Panc1 (cell line): ENCODE measurements at regions not wholly inside any gene's neighbourhood (a gene's known extent, or its start where the extent isn't known, plus 50 kb on each side); places are given as distances from the start of the nearest gene placed in this dataset.

Experiments used
- ATAC-seq: fragments of 200-7000 bp; cut with Tn5 transposase; 2 replicates; pipeline ENCODE4 v1.9.1; 2020; ENCODE audit warnings: mild to moderate bottlenecking, moderate library complexity
- BruUV-seq: library from RNA; stranded (reverse); fragments of 400-500 nt; replicated peaks from 2 replicates; lab custom pipeline; 2021; lab: Mats Ljungman, UMichigan
- CTCF ChIA-PET: fragments of 300-600 bp; sonication (Branson Sonifier 250); formaldehyde crosslinking; loops from one replicate; lab custom pipeline; 2022; ENCODE audit warnings: antibody characterized with exemption; lab: Charles Lee
- POLR2A ChIA-PET: fragments of 300-600 bp; sonication (Branson Sonifier 250); formaldehyde crosslinking; loops from one replicate; lab custom pipeline; 2022; ENCODE audit warnings: antibody characterized with exemption; lab: Charles Lee
- DNase-seq: peaks from one replicate; pipeline ENCODE4 v3.0.0-alpha.2; 2010; ENCODE audit warnings: low read depth, low spot score
- H3K27ac ChIP-seq: 2 replicates; pipeline ENCODE4 v1.5.1; 2011; ENCODE audit warnings: mild to moderate bottlenecking, low read length, inconsistent platforms
- H3K27me3 ChIP-seq: fragments of 200-500 bp; sonication (Bioruptor generic); 2 replicates; pipeline ENCODE4 v1.6.0; 2014; ENCODE audit warnings: low read length, inconsistent platforms; ENCODE audit not compliant: control insufficient read depth, insufficient read depth
- H3K36me3 ChIP-seq: fragments of 200-500 bp; sonication (Bioruptor generic); 2 replicates; pipeline ENCODE4 v1.5.1; 2014; ENCODE audit warnings: inconsistent platforms, mild to moderate bottlenecking, low read length, moderate library complexity; ENCODE audit not compliant: control insufficient read depth, insufficient read depth
- H3K4me1 ChIP-seq: 2 replicates; pipeline ENCODE4 v1.5.1; 2011; ENCODE audit warnings: inconsistent platforms, mild to moderate bottlenecking, low read length, moderate library complexity; ENCODE audit not compliant: control insufficient read depth, insufficient read depth
- H3K4me3 ChIP-seq, 2 experiments: 2 replicates each; pipeline ENCODE4 v1.5.1; 2011 to 2012; ENCODE audit warnings: low read depth in 2 of 2, low read length in 2 of 2, mild to moderate bottlenecking in 2 of 2, inconsistent platforms in 1 of 2, moderate library complexity in 1 of 2
- H3K9me3 ChIP-seq: fragments of 200-500 bp; sonication (Bioruptor generic); 2 replicates; pipeline ENCODE4 v1.5.1; 2014; ENCODE audit warnings: low read depth, mild to moderate bottlenecking, inconsistent platforms, low read length, moderate library complexity; ENCODE audit not compliant: control insufficient read depth, insufficient read depth
- CTCF ChIP-seq: fragments of 450-650 bp; IDR thresholded peaks from 2 replicates; pipeline ENCODE4 v1.5.1; 2017; ENCODE audit warnings: mild to moderate bottlenecking
- POLR2AphosphoS5 ChIP-seq: IDR thresholded peaks from 2 replicates; pipeline ENCODE4 v1.6.1; 2012; ENCODE audit warnings: mild to moderate bottlenecking, low read depth, low read length, moderate library complexity
- SIN3A ChIP-seq: IDR thresholded peaks from 2 replicates; pipeline ENCODE4 v1.6.1; 2012; ENCODE audit warnings: low read depth, mild to moderate bottlenecking, low read length, moderate library complexity, borderline replicate concordance; ENCODE audit not compliant: insufficient read depth
- TCF7L2 ChIP-seq: IDR thresholded peaks from 2 replicates; pipeline ENCODE4 v1.6.1; 2011; ENCODE audit warnings: mild to moderate bottlenecking, low read depth, low read length, inconsistent platforms
- in situ Hi-C: cut with HindIII; loops from 2 replicates; pipeline ENCODE4 v1.10.0; 2016; ENCODE audit warnings: low sequenced_read_pairs, low pct_unique_long_range_greater_than_20kb
- intact Hi-C: fragments of 100-400 bp; cut with micrococcal nuclease; formaldehyde crosslinking; loops from one replicate; pipeline ENCODE4 v1.10.0; 2022; ENCODE audit not compliant: unreplicated experiment
- TF ChIP-seq, protein P1 (sequence below), 2 experiments: IDR thresholded peaks; 2 replicates each; pipeline ENCODE4 v1.6.1; 2011 to 2012; ENCODE audit warnings: low read depth in 2 of 2, control low read depth in 1 of 2, low read length in 1 of 2, mild to moderate bottlenecking in 1 of 2, moderate library complexity in 1 of 2; ENCODE audit not compliant: insufficient read depth in 1 of 2

DNA sequence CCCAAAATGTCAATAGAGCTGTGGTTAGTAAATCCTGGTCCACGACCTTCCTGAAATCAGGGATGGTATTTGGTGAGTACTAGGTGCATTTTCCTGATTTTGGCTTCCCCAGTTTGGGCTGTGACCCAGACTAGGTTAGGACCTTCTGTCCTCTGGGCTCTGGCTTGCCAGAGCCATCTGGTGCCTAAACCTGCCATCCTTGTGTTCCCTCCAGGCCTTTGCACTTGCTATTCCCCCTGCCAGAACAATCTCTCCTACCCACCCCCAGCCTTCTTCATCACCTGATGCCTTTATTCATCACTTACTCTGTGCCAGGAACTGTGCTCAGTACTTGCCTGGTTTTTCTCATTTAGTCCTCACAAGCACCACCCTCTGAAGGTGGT lies 216.7 kb downstream of the RBM19 start:
- BruUV-seq = no TSS peak
- ATAC-seq = no peak

DNA sequence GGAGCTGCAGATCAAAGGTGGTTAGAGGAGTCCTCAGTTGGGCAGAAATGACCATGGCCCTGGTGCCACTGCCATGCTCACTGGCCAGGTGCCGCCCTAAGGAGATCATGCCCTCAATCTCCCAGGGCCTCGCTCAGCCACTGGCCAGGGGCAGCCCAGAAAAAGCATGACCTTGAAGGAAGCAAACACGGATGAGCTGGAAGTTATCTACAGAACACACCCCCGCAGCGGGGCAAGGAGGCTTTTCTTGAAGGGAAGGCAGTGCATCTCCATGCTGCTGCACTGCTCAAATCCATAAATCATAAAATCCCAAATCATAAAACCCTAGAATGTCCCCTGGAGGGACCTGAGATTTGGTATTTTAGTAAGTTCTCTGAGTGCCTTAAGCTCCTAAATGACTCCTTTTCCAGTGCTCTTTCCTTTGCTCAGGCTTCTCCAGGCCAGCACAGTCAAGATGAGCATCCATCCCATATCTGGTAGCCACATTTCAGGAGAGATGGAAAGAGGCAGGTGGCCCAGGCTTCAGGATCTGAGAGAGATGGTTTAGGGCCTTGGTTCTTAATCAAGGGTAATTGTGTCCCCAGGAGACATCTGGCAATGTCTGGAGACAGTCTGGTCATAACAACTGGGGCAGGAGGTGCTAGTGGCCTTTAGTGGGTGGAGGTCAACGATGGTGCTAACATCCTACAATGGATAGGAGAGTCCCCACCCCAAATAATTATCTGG lies 217.3 kb downstream of the RBM19 start:
- ChIA-PET CTCF (no interaction called here), POLR2A (no interaction called here)
- in situ Hi-C loops = no loop called here
- Histone ChIP-seq H3K9me3 (no peaks in the 10 kb centered on the region), H3K4me3 (no peak overlapping the region), H3K36me3 (no peaks in the 10 kb centered on the region), H3K4me1 (no peaks in the 10 kb centered on the region), H3K27me3 (peaks cover 22% of the 10 kb centered on the region), H3K27ac (no peak overlapping the region)
- BruUV-seq = no TSS peak
- ATAC-seq (no peak), DNase-seq (no peak)
- intact Hi-C loops = no loop called here
- TF ChIP-seq POLR2AphosphoS5 (no peak), CTCF (no peak), TCF7L2 (no peak), SIN3A (no peak)
- TF ChIP-seq, protein P1, sequence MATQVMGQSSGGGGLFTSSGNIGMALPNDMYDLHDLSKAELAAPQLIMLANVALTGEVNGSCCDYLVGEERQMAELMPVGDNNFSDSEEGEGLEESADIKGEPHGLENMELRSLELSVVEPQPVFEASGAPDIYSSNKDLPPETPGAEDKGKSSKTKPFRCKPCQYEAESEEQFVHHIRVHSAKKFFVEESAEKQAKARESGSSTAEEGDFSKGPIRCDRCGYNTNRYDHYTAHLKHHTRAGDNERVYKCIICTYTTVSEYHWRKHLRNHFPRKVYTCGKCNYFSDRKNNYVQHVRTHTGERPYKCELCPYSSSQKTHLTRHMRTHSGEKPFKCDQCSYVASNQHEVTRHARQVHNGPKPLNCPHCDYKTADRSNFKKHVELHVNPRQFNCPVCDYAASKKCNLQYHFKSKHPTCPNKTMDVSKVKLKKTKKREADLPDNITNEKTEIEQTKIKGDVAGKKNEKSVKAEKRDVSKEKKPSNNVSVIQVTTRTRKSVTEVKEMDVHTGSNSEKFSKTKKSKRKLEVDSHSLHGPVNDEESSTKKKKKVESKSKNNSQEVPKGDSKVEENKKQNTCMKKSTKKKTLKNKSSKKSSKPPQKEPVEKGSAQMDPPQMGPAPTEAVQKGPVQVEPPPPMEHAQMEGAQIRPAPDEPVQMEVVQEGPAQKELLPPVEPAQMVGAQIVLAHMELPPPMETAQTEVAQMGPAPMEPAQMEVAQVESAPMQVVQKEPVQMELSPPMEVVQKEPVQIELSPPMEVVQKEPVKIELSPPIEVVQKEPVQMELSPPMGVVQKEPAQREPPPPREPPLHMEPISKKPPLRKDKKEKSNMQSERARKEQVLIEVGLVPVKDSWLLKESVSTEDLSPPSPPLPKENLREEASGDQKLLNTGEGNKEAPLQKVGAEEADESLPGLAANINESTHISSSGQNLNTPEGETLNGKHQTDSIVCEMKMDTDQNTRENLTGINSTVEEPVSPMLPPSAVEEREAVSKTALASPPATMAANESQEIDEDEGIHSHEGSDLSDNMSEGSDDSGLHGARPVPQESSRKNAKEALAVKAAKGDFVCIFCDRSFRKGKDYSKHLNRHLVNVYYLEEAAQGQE (IDR thresholded peaks at IDR 0.05; ENCODE audit: insufficient read depth in 1 of 2, low read depth in 2 of 2, low read length in 1 of 2) = no peak

More for the DNA sequence above, 216.7 kb downstream of the RBM19 start:
- POLR2A ChIA-PET = no interaction called here
- in situ Hi-C loops (no loop called here), intact Hi-C loops (no loop called here)
- H3K4me1 ChIP-seq = no peaks in the 10 kb centered on the region
- DNase-seq = no peak
- TF ChIP-seq TCF7L2 (no peak), CTCF (no peak), SIN3A (no peak), POLR2AphosphoS5 (no peak)
- H3K9me3 ChIP-seq = no peaks in the 10 kb centered on the region
- H3K27ac ChIP-seq = no peak overlapping the region
- H3K4me3 ChIP-seq = no peak overlapping the region
- CTCF ChIA-PET = no interaction called here
- peaks cover 19% of the 10 kb centered on the region for H3K27me3 ChIP-seq
- no peaks in the 10 kb centered on the region for H3K36me3 ChIP-seq
